ENCODE measurements at regions not wholly inside any gene's neighbourhood (a gene's known extent, or its start where the extent isn't known, plus 50 kb on each side); places are given as distances from the start of the nearest gene placed in this dataset.
"Not testable (repeated sequence)": the region's sequence is repeated elsewhere in the genome, so short reads cannot be mapped to it uniquely, and the experiment has no call there.

DNA sequence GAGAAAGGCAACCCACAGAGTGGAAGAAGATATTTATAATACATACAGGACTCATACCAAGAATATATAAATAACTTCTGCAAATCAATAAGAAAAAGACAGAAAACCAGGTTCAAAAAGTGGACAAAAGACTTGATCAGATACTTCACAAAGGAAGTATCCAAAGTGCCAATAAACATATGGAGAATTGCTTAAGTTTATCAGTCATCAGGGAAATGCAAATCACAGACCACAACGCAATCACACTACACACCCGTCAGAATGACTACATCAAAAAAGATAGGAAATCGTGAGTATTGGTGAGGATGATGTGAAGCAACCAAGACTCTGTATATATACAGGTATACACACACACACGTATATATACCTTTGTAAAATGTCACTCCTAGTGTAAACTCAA, 180.6 kb downstream of the FAM43A start:
- no peak for DNase-seq (ENCODE audit: low read depth in 2 of 2)

DNA sequence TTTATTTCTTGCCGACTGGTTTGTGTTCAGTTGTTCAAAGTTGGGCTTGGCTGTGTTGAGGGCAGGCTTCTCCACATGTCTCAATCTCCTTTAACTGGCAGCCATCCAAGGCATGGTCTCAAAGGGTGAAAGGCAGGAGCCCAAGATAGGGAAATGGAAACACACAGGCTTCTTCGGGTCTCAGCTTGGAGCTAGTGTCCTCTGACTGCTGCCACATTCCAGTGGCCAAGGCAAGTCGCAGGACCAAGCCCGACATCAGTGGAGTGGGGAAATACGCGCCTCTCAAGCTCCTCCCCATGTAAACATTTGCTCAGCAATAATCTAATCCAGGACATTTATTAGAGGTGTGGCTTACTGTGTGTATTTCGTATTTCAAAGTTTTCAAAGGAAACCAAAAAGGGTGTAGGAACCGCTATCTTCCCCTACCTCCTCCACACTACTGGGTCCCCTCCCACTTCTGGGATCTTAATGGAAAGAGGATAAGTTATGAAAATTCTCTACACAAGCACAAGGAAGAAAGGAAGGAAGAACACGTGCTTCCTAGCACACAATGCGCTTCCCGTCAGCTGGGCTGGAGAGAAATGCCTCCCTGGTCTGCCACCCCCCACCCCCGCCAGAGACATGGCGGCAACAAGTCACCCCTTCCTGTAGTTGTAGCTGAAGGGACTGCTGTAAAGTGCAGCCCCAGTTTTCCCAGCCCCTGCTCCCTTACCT, 181.7 kb downstream of the FAM43A start:
- no peak for DNase-seq (ENCODE audit: low read depth in 2 of 2)

DNA sequence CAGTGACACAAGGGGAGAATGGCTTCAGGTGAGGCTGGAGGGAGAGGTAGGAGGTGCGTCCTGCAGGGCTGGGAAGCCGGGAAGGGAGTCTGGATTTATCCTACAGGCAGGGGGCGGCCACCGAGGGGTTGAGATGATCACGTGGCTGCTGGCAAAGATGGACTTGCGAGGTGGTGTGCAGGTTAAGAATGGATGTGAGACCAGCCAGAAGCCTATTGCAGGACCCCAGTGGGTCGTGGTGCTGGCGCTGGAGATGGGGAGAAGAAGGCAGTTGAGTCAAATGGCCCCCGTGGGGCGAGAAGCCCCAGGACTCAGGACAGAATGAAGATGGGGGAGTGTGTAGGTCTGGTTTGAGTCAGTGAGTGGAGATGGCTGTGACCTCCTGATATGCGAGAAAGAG, 183.1 kb downstream of the FAM43A start:
- no peak for DNase-seq (ENCODE audit: low read depth in 2 of 2)

DNA sequence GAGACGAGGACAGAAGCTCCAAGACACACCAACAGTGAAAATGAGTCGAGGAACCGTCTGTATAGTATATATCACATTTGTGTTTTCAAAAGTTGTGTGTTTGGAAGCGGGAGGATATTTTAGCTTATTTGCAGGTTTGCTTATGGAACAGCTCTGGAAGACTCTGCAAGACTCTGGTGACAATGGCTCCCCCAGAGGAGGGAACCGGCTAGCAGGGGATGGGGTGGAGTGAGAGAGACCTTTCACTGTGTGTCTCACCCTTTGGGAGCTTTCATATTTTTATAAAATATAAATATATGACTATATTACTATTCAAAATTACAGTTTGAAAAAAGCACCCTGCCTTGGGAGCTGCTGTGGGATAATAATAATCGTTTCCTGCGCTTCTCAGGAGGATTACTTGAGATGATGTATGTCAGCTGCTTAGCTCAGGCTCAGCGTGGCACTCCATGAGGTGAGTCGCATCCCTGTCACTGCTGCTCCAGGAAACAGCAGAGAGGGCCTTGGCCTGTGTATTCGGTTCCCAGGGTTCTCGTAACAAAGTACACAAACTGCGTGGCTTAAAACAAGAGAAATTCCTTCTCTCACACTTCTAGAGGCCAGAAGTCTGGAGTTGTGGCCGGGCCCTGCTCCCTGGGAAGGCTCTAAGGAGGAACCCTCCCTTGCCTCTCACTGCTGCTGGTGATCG, 183.9 kb downstream of the FAM43A start:
- no peak for DNase-seq (ENCODE audit: low read depth in 2 of 2)

DNA sequence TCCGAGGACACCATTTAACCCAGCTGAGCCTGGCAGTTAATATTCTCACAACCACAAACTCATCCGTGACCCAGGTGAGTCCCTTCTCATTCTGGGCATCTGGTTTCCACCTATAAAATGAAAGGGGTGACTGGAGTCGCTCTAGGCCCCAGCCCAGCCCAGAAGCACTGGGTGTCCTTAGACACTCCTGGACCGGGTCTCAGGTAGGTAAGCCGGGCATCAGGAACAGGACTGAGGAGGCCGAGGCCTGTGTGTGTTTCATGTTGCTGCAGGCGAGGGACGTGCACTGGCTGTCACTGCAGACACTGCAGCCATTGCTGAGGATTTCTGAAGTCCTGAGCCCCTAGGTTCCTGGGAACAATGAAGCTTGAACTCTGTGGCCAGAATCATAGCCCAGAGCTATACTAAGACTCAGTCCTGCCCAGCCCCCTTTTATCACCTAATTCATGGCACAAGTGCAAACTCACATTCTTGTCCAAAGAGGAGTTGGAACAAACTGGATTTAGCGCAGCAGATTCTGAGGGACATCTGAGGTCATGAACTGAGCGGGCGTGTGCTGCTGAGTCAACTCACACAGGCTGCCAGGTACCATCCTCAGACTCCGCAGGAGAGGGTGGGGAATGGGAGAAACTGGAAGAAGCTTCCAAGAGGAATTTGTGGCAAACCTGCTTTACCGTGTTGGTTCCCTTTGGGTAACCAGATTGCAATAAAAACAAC, 184.9 kb downstream of the FAM43A start:
- no peak for DNase-seq (ENCODE audit: low read depth in 2 of 2)

DNA sequence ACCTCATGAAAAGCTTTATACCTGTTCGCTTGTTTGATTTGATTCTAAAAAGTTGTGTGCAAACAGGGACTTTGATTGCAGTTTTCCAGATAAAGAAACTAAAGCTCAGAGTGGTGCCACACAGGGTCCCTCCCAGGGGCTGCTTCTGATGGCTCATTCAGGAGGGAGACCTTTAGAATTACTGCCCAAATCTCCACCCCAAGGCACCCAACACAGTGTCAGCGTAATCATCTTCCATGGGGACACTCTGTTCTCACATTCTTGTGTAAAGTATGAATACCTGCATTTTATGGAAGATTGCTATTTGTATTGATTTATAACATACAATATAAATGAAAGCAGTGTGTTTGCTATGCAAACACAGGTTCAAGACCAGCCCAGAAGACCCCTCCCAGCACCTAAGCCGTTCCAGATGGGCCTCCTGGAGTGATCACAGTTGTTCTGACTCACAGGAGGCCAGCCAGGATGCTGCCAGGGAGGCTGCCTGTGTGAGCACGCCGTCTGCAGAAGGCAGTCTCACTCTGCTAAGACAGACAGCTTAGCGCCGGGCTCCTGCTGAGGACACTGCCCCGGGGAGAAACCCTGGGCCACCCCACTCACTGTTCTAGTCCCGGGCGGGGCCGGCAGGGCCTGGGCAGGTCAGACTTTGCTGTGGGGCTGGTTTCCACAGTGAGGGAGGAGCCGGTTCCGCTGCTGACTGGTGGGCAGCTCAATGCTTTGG, 185.6 kb downstream of the FAM43A start:
- DNase-seq (ENCODE audit: low read depth in 2 of 2), result no peak

DNA sequence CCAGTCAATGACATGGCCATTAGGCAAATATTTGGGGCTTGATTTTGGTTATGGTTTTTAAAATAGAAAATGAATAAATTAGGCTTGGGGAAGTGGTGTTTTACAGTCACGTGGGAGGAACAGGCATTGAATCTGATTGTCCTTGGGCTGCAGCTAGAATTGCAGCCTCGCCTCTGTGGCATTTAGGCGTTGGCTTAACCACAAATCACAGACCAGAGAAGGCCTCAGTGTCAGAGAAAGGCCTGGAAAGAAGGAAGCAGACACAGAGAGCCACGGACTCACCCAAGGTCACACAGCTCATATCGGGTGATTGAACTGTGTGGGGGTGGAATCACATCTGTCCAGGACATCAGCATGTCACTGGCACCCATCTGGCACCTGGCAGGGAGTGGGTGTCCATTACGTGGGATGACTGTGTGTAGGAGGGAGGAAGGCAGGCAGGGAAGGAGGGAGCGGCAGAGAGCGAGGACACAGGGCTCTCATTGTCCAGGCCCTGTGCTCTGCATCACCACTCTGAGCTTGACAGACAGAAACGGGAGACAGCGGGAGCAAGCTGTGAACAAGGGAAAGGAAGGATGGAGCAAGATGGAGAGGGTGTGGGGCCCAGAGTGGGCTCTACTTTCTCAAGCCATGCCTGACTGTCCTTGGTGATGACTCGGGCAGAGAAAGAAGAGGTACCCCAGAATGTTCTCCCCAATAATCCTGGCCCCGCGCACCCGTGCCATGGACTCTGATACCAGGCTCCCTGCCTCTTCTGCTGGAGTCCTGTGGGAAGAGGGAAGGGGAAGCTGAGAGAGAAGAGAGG, 186.4 kb downstream of the FAM43A start:
- DNase-seq (ENCODE audit: low read depth in 2 of 2), result no peak

DNA sequence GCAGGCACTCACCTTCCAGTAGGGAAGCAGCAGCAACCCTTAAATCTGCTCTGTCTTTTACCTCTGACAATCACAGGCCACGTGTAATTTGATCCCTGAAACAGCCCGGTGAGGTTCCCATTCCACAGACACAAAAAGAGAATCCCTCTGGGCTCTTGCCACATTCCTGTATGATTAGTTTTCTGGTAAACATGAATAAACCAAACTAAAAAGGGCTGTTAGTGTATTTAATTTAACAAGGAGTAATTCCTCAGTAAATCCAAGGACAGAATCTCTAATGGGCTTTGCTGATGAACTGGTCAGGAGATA, 186.9 kb downstream of the FAM43A start:
- no peak for DNase-seq (ENCODE audit: low read depth in 2 of 2)

DNA sequence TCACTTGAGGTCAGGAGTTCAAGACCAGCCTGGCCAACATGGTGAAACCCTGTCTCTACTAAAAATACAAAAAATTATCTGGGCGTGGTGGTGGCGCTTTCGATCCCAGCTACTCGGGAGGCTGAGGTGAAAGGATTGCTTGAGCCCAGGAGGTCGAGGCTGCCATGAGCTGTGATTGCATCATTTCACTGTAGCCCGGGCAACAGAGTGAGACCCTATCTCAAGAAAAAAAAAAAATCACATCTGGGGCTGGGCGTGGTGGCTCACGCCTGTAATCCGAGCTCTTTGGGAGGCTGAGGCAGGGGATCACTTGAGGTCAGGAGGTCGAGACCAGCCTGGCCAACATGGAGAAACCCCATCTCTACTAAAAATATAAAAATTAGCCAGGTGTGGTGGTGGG, 187.8 kb downstream of the FAM43A start:
- DNase-seq (ENCODE audit: low read depth in 2 of 2), result not testable (repeated sequence)

DNA sequence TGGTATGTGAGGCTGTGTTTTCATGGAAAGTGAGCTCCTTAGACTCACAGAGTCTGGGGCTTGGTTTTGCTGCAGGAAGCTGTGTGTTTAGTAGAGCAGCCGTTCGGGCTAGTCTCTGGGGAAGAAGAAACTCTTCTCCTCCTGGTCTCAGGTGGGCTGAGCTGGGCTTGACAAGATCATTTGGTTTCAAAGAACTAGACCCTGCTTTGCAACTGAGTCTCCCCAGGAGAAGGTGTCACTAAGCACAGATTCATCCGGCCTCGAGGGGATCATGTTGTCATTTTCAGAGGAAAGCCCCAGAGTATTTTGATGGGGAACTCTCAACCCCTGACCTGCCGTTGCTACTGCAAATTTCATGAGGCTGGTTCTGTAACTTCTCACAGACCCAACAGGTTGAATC, 188.5 kb downstream of the FAM43A start:
- no peak for DNase-seq (ENCODE audit: low read depth in 2 of 2)

DNA sequence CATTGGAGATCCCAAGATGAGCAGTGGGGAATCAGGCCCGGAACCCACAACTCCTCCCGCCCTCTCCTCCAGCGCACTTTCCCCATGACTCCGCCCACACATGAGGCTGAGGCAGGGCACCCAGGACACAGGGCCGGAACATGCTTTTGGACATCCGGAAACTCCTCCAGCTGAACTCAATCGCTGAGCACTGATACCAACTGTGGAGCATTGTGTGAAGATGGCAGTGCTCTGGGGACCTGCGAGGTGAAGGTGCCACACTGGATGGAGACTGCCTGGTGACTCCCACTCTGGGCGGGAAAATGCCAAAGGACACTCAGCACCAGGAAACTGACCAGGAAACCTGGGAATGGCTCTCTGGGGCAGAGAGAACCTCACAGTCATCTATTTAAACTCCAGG, 189.1 kb downstream of the FAM43A start:
- no peak for DNase-seq (ENCODE audit: low read depth in 2 of 2)

DNA sequence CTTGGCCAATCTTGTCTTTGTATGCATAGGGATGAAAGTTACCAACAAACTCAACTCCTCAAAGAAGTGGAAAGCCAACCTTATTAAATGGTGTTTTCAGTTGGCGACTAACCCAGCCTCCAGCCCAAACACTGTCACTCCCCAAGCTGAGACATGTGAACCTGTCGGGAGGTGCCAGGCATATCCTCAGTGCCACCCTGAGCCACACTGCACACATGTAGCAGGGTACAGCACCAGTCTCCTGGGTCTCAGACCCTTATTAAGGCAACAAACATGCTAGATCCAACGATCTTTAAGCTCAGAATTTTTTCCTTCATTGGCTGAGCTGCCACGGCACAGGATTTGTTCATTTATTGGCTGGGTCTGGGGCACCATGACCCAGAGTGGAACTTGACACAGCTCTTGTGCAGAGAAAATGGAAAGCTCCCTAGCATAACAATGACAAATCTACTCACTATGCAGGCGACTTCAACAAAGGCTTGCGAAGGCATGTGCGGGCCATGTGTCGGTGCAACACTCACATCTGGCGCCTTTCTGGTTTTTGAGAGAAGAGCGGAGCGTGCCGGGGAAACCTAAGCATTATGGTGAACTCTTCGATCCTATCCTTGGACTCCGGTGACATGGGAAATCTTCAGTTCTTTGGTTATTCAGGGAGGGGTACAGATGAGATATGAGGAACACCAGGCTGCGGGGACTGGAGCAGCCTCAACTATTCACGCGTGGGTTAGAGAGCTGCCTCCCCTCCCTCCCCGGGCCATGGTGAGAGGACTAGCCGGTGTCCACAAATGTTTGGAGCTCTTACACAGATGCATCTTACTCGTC, 190.1 kb downstream of the FAM43A start:
- DNase-seq (ENCODE audit: low read depth in 2 of 2), result no peak

DNA sequence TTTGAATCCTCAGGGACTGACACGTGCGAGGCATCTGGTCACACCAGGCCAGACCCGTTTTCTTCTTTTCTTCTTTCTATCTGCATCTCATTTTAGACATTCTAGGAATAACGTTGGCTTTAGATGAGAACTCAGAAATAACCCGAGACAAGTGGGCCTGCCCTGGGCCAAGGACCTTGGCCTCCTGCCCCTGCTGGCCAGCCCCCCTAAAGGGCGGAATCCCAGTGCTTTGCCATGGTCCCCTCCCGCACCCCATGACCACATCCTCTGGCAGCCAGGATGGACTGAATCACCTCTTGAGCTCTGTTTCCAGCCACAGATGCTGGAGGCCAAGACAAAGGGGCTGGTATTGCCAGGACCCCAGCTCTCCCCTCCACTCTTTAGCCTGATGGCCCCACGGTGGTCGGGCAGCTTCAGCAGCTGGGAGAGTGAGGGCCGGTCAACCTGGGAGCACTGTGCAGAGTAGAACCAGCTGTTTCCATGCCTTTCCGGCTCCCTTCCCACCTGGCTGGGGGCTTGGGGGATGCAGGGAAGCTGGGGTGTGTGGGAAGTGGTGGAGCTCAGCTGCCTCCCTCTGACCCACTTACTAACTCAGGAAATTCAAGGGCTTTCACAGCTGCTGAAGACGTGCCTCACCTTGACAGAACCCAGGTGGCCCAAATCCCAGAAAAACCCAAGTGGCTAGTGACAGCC, 190.9 kb downstream of the FAM43A start:
- DNase-seq (ENCODE audit: low read depth in 2 of 2), result no peak

DNA sequence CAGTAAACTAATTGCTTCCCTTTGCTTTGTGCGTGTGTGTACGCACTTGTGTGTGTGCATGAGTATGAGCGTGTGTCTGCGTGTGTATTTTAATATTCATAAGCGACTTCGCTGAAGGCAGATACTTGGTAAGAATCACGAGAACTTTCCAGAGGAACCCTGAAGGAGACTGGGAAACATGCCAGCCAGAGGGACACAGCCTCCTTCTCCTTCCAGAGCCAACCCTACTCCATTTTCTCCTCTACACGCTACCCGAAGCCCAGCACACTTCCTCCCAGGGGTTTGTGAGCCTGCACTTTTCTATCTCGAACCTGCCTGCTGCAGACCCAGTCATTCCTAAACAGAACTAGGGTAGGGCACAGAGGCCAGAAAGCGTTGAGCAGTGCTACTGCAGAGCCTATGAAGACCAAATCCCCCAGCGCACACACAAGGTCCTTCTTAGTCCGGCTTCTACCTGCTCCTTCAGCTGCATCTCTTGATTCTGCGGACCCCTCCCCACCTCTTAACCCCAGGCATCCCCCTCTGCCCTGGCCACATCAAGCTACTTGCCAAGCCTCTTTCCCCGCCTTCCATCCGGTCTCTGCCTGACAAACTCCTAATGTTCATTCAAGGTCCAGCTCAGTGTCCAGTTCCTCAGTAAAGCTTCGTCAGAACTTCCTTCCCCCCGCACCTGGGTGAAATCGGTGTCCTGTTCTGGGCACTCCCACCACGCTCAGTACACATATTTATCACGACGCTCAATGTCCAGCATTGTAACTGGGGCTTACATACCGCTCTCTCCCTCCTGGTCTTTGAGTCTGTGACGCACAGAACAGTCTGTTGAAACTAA, 191.8 kb downstream of the FAM43A start:
- DNase-seq (ENCODE audit: low read depth in 2 of 2), result no peak

DNA sequence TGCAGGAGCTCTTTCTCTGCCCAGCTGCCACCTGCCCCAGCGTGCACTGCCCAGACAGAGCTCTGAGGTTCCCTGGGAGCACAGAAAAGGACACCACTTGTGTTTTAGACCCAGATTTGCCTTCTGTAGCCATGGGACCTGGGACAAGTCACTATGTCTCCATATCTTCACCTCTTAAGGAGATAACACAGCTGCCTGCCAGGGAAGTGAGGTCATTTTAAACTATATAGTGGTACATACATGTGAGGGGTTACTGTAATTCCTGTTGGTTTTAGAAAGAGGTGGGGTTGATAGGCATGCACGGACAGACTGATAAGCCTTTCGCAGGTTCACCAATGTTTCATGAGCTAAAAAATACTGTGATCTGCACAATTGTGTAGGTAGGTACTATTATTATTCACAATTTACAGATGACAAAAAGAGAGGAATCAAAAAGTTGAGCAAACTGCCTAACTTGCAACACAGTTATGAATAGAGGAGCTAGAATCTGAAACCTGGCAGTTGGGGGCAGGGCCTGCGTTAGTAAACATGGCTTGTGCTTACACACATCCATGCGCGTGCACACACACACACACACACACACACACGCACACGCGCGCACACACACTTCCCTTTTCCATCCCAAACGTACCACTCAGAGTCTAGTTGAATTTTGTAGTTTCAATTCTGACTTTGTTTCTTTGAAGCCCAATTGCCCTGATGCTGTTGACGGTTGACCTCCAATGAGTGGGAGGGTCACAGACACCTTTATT, 193.6 kb downstream of the FAM43A start:
- DNase-seq (ENCODE audit: low read depth in 2 of 2), result no peak

DNA sequence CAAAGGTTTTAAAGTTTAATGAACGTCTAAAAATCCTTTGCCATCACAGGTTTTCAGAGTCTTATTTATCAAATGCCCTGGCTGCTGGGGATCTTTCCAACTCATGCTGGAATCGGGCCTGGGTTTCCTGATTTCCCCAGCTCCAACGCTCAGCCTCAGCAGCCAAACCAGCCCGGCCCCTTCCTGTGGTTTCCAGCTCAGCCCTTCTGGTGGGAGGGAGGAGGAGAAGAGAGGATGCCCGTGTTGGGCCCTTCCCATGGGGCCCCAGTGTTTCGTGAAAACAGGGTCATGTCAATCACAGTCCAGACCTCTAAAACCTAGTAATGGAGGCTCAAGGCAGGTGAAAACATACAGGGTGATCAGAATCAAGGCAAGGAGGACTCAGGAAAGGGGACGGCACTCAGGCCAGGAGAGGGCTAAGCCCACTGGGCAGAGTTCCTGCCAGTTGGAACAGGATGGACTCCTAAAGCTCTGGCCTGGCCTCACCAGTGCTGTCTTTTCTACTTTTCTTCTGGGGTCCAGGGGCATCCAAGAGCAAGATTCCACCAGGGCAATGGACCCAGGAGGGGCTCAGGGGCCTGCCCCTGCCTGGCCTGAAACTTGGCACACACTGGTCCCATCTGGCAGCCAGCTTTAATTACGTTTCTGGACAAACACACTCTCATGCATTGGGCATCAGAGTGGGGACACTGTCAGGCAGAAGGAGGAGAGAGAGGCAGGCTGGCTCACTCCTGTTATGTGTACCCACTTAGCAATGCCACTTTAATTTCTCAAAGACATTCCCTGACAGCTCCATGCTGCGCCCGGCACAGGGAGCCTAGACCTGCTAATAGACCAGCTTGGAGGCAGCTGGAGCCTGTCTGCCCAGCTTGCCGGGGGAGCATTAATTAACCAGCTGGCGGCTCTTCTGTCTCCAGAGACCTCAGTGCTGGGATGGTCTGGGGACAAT, 194.6 kb downstream of the FAM43A start:
- DNase-seq (ENCODE audit: low read depth in 2 of 2), result no peak
